ENCODE measurements at regions not wholly inside any gene's neighbourhood (a gene's known extent, or its start where the extent isn't known, plus 50 kb on each side); places are given as distances from the start of the nearest gene placed in this dataset.

DNA sequence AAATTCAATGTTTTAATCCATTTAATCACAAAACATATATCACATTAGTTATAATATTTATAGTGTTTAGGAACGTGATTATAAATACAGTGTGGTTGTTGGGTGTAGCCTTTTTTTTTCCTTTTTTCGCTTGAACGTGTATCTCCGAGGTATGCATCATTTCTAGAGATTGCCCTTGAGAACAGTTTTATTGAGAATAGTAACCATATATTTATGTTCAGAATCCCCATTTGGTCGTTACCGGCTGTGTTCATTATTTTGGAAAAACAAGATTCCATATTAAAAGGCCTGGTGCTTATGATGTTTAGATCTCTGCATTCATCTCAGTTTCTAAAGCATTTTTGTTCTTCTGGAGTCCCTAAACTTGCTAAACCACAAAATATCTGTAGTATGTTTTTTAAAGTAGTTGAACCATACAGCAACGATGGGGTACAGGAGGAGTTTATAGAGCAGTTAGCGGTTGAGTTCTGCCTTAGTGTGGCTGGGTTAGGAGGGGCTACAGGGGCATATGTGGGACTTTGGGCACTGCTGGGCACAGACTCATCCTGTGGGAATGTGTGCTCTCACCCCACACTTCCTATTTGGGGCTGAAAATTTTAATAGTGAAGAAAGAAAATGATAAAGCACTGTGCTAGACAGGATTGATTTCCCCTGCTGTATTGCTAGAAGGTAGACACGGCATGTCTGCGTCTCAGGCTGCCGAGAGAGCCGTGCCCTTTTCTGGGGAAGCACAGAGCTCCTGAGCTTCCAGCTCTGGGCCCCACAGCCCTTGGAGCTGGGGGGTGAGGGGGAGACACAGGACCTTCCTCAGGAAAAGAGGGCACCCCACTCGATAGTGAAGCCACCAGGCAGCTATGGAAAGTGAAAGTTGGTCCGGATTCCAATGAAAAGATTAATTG is 81.5 kb upstream of the PPARA start:
- TF ChIP-seq, protein P1, sequence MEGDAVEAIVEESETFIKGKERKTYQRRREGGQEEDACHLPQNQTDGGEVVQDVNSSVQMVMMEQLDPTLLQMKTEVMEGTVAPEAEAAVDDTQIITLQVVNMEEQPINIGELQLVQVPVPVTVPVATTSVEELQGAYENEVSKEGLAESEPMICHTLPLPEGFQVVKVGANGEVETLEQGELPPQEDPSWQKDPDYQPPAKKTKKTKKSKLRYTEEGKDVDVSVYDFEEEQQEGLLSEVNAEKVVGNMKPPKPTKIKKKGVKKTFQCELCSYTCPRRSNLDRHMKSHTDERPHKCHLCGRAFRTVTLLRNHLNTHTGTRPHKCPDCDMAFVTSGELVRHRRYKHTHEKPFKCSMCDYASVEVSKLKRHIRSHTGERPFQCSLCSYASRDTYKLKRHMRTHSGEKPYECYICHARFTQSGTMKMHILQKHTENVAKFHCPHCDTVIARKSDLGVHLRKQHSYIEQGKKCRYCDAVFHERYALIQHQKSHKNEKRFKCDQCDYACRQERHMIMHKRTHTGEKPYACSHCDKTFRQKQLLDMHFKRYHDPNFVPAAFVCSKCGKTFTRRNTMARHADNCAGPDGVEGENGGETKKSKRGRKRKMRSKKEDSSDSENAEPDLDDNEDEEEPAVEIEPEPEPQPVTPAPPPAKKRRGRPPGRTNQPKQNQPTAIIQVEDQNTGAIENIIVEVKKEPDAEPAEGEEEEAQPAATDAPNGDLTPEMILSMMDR (IDR thresholded peaks at IDR 0.05) = no peak
- TF ChIP-seq POLR2A (IDR thresholded peaks at IDR 0.05) = no peak
